Activated naive CD4-positive, alpha-beta T cell treated with Interleukin-2 at 50 U/mL for 16 hours (primary cell): ENCODE measurements at regions not wholly inside any gene's neighbourhood (a gene's known extent, or its start where the extent isn't known, plus 50 kb on each side); places are given as distances from the start of the nearest gene placed in this dataset.

Experiments
- DNase-seq: peaks from one replicate; pipeline ENCODE4 v3.0.0-alpha.2; 2020

GRCh38 chrX:109843963-109844751 is 111.1 kb upstream of the ACSL4 start:
- no peak for DNase-seq

GRCh38 chrX:109844986-109845385 is 111.9 kb upstream of the ACSL4 start:
- no peak for DNase-seq

GRCh38 chrX:109845996-109846395 is 112.9 kb upstream of the ACSL4 start:
- DNase-seq, result no peak

GRCh38 chrX:109847257-109848187 is 114.5 kb upstream of the ACSL4 start:
- no peak for DNase-seq

- no peak for DNase-seq
These were observed 115.5 kb upstream of the ACSL4 start for GRCh38 chrX:109848461-109849050.

- DNase-seq, result no peak
These were observed 121.0 kb upstream of the ACSL4 start for GRCh38 chrX:109854096-109854495.

GRCh38 chrX:109855501-109855900 is 122.4 kb upstream of the ACSL4 start:
- DNase-seq, result no peak

- DNase-seq, result no peak
These were observed 123.9 kb upstream of the ACSL4 start for GRCh38 chrX:109856974-109857373.

GRCh38 chrX:109857584-109858228 is 124.6 kb upstream of the ACSL4 start:
- no peak for DNase-seq

- no peak for DNase-seq
These were observed 125.7 kb upstream of the ACSL4 start for GRCh38 chrX:109858602-109859341.

- DNase-seq, result no peak
These were observed 126.6 kb upstream of the ACSL4 start for GRCh38 chrX:109859651-109860050.

- no peak for DNase-seq
These were observed 129.4 kb upstream of the ACSL4 start for GRCh38 chrX:109862433-109862832.

- no peak for DNase-seq
These were observed 130.8 kb upstream of the ACSL4 start for GRCh38 chrX:109863811-109864210.

GRCh38 chrX:109871121-109871888 is 131.6 kb upstream of the TMEM164 start:
- DNase-seq, result no peak

GRCh38 chrX:109872021-109872732 is 130.7 kb upstream of the TMEM164 start:
- no peak for DNase-seq

- DNase-seq, result no peak
These were observed 129.3 kb upstream of the TMEM164 start for GRCh38 chrX:109873574-109873973.

GRCh38 chrX:109873983-109874382 is 128.9 kb upstream of the TMEM164 start:
- DNase-seq, result no peak

- DNase-seq, result no peak
These were observed 128.4 kb upstream of the TMEM164 start for GRCh38 chrX:109874548-109874947.

GRCh38 chrX:109875831-109876230 is 127.1 kb upstream of the TMEM164 start:
- no peak for DNase-seq

GRCh38 chrX:109878236-109878635 is 124.7 kb upstream of the TMEM164 start:
- no peak for DNase-seq

- DNase-seq, result no peak
These were observed 122.9 kb upstream of the TMEM164 start for GRCh38 chrX:109879991-109880390.
